Liver (tissue), 3 donors: ENCODE measurements at regions not wholly inside any gene's neighbourhood (a gene's known extent, or its start where the extent isn't known, plus 50 kb on each side); places are given as distances from the start of the nearest gene placed in this dataset.

Experiments
- EGR1 ChIP-seq, 2 donors: IDR thresholded peaks; 2 replicates each; pipeline ENCODE4 v1.6.1; 2016 to 2018; ENCODE audit warnings: antibody characterized with exemption in 2 of 2, low read depth in 2 of 2
- RAD21 ChIP-seq, 2 donors: IDR thresholded peaks; 2 replicates each; pipeline ENCODE4 v1.6.1; 2016; ENCODE audit warnings: antibody characterized with exemption in 2 of 2, mild to moderate bottlenecking in 2 of 2
- SP1 ChIP-seq: IDR thresholded peaks from 2 replicates; pipeline ENCODE4 v1.6.1; 2018; ENCODE audit warnings: antibody characterized with exemption, mild to moderate bottlenecking
- TAF1 ChIP-seq: conservative IDR thresholded peaks from 2 replicates; pipeline ENCODE4 v1.6.1; 2016; ENCODE audit warnings: antibody characterized with exemption, mild to moderate bottlenecking
- TF ChIP-seq, protein P1 (sequence below): fragments of 150-350 bp; IDR thresholded peaks from 2 replicates; pipeline ENCODE4 v1.5.1; 2017; ENCODE audit warnings: improper control_type of control experiment, low read depth, low read length; ENCODE audit not compliant: missing input control
- donor health status: healthy.
- donor health status: healthy.

DNA sequence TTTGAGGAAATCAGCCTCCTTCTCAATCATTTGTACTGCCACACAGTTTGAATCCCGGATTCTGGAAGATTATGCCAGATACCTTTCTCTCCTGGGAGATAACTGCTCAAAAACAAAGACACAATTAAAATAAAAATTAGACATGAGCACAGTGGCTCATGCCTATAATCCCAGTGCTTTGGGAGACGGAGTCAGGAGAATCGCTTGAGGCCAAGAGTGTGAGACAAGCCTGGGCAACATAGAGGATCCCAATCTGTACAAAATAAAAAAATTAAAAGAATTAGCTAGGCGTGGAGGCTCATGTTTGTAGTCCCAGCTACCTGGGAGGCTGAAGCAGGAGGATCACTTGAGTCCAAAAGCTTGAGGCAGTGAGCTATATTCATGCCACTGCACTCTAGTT, 376.3 kb upstream of the ZFP42 start:
- TF ChIP-seq, protein P1, sequence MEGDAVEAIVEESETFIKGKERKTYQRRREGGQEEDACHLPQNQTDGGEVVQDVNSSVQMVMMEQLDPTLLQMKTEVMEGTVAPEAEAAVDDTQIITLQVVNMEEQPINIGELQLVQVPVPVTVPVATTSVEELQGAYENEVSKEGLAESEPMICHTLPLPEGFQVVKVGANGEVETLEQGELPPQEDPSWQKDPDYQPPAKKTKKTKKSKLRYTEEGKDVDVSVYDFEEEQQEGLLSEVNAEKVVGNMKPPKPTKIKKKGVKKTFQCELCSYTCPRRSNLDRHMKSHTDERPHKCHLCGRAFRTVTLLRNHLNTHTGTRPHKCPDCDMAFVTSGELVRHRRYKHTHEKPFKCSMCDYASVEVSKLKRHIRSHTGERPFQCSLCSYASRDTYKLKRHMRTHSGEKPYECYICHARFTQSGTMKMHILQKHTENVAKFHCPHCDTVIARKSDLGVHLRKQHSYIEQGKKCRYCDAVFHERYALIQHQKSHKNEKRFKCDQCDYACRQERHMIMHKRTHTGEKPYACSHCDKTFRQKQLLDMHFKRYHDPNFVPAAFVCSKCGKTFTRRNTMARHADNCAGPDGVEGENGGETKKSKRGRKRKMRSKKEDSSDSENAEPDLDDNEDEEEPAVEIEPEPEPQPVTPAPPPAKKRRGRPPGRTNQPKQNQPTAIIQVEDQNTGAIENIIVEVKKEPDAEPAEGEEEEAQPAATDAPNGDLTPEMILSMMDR: no peak
- TF ChIP-seq RAD21 (IDR thresholded peaks at IDR 0.05): no peak
- no peak for TF ChIP-seq SP1
- no peak for TF ChIP-seq EGR1 (IDR thresholded peaks at IDR 0.05; ENCODE audit: low read depth in 2 of 2)
- TF ChIP-seq TAF1: no peak
